ENCODE measurements at regions not wholly inside any gene's neighbourhood (a gene's known extent, or its start where the extent isn't known, plus 50 kb on each side); places are given as distances from the start of the nearest gene placed in this dataset.
A peak's percentile ranks its signal among the peaks of the same experiment; 100 is the strongest.

GRCh38 chr6:80639181-80639629, 532.7 kb downstream of the BCKDHB start:
- H3K27me3 ChIP-seq (ENCODE audit: control insufficient read depth, insufficient read depth, low read length) = no peaks in the 10 kb centered on the region
- peaks cover 28% of the 10 kb centered on the region for H3K4me1 ChIP-seq (ENCODE audit: control insufficient read depth, insufficient read depth, low read length)
- no peak overlapping the region for H3K4me3 ChIP-seq (ENCODE audit: low read length)
- no peaks in the 10 kb centered on the region for H3K9me3 ChIP-seq (replicated peaks; ENCODE audit: low read length)
- H3K9ac ChIP-seq (ENCODE audit: low read depth, low read length) = peak overlapping the region; percentile 41
- peak overlapping the region; percentile 37 for H3K4me2 ChIP-seq (ENCODE audit: low read length)
- H3K36me3 ChIP-seq (ENCODE audit: insufficient read depth, low read length) = no peaks in the 10 kb centered on the region

GRCh38 chr6:80638213-80639055, 532.0 kb downstream of the BCKDHB start:
- peak overlapping the region; percentile 37 for H3K4me2 ChIP-seq (ENCODE audit: low read length)
- H3K27me3 ChIP-seq (ENCODE audit: control insufficient read depth, insufficient read depth, low read length) = no peaks in the 10 kb centered on the region
- no peak overlapping the region for H3K4me3 ChIP-seq (ENCODE audit: low read length)
- H3K4me1 ChIP-seq (ENCODE audit: control insufficient read depth, insufficient read depth, low read length) = peaks cover 28% of the 10 kb centered on the region
- H3K9ac ChIP-seq (ENCODE audit: low read depth, low read length) = peak overlapping the region; percentile 41
- H3K9me3 ChIP-seq (replicated peaks; ENCODE audit: low read length) = no peaks in the 10 kb centered on the region
- H3K36me3 ChIP-seq (ENCODE audit: insufficient read depth, low read length) = no peaks in the 10 kb centered on the region

GRCh38 chr6:80637312-80637711, 530.8 kb downstream of the BCKDHB start:
- Histone ChIP-seq H3K9ac (ENCODE audit: low read depth, low read length) (no peak overlapping the region), H3K27me3 (ENCODE audit: control insufficient read depth, insufficient read depth, low read length) (no peaks in the 10 kb centered on the region), H3K4me1 (ENCODE audit: control insufficient read depth, insufficient read depth, low read length) (peaks cover 24% of the 10 kb centered on the region), H3K4me3 (ENCODE audit: low read length) (no peak overlapping the region), H3K36me3 (ENCODE audit: insufficient read depth, low read length) (no peaks in the 10 kb centered on the region), H3K9me3 (replicated peaks; ENCODE audit: low read length) (no peaks in the 10 kb centered on the region), H3K4me2 (ENCODE audit: low read length) (no peak overlapping the region)

- Histone ChIP-seq H3K9me3 (replicated peaks; ENCODE audit: low read length) (no peaks in the 10 kb centered on the region), H3K4me3 (ENCODE audit: low read length) (no peak overlapping the region), H3K4me1 (ENCODE audit: control insufficient read depth, insufficient read depth, low read length) (peaks cover 18% of the 10 kb centered on the region), H3K27me3 (ENCODE audit: control insufficient read depth, insufficient read depth, low read length) (no peaks in the 10 kb centered on the region), H3K4me2 (ENCODE audit: low read length) (no peak overlapping the region), H3K9ac (ENCODE audit: low read depth, low read length) (no peak overlapping the region), H3K36me3 (ENCODE audit: insufficient read depth, low read length) (no peaks in the 10 kb centered on the region)
Measured at GRCh38 chr6:80636689-80637088, 530.2 kb downstream of the BCKDHB start.

GRCh38 chr6:80633412-80633811, 526.9 kb downstream of the BCKDHB start:
- H3K36me3 ChIP-seq (ENCODE audit: insufficient read depth, low read length) = no peaks in the 10 kb centered on the region
- no peak overlapping the region for H3K4me3 ChIP-seq (ENCODE audit: low read length)

GRCh38 chr6:80625405-80625804, 518.9 kb downstream of the BCKDHB start:
- Histone ChIP-seq H3K36me3 (ENCODE audit: insufficient read depth, low read length) (no peaks in the 10 kb centered on the region), H3K4me3 (ENCODE audit: low read length) (no peak overlapping the region), H3K4me1 (ENCODE audit: control insufficient read depth, insufficient read depth, low read length) (no peaks in the 10 kb centered on the region), H3K27me3 (ENCODE audit: control insufficient read depth, insufficient read depth, low read length) (no peaks in the 10 kb centered on the region), H3K9ac (ENCODE audit: low read depth, low read length) (no peak overlapping the region), H3K4me2 (ENCODE audit: low read length) (no peak overlapping the region), H3K9me3 (replicated peaks; ENCODE audit: low read length) (no peaks in the 10 kb centered on the region)

More at GRCh38 chr6:80633412-80633811, 526.9 kb downstream of the BCKDHB start:
- Histone ChIP-seq H3K9ac (ENCODE audit: low read depth, low read length) (no peak overlapping the region), H3K4me2 (ENCODE audit: low read length) (no peak overlapping the region), H3K4me1 (ENCODE audit: control insufficient read depth, insufficient read depth, low read length) (peaks cover 10% of the 10 kb centered on the region), H3K27me3 (ENCODE audit: control insufficient read depth, insufficient read depth, low read length) (no peaks in the 10 kb centered on the region), H3K9me3 (replicated peaks; ENCODE audit: low read length) (peaks cover 3% of the 10 kb centered on the region)

GRCh38 chr6:80623066-80623815, 516.8 kb downstream of the BCKDHB start:
- Histone ChIP-seq H3K27me3 (ENCODE audit: control insufficient read depth, insufficient read depth, low read length) (no peaks in the 10 kb centered on the region), H3K9ac (ENCODE audit: low read depth, low read length) (no peak overlapping the region), H3K9me3 (replicated peaks; ENCODE audit: low read length) (no peaks in the 10 kb centered on the region), H3K4me2 (ENCODE audit: low read length) (no peak overlapping the region), H3K36me3 (ENCODE audit: insufficient read depth, low read length) (no peaks in the 10 kb centered on the region), H3K4me3 (ENCODE audit: low read length) (no peak overlapping the region), H3K4me1 (ENCODE audit: control insufficient read depth, insufficient read depth, low read length) (peaks cover 6% of the 10 kb centered on the region)

- H3K36me3 ChIP-seq (ENCODE audit: insufficient read depth, low read length) = no peaks in the 10 kb centered on the region
- H3K9ac ChIP-seq (ENCODE audit: low read depth, low read length) = no peak overlapping the region
- no peak overlapping the region for H3K4me2 ChIP-seq (ENCODE audit: low read length)
- H3K4me3 ChIP-seq (ENCODE audit: low read length) = no peak overlapping the region
- peaks cover 6% of the 10 kb centered on the region for H3K4me1 ChIP-seq (ENCODE audit: control insufficient read depth, insufficient read depth, low read length)
- no peaks in the 10 kb centered on the region for H3K9me3 ChIP-seq (replicated peaks; ENCODE audit: low read length)
- no peaks in the 10 kb centered on the region for H3K27me3 ChIP-seq (ENCODE audit: control insufficient read depth, insufficient read depth, low read length)
Measured at GRCh38 chr6:80622641-80623040, 516.2 kb downstream of the BCKDHB start.

GRCh38 chr6:80618953-80619352, 512.5 kb downstream of the BCKDHB start:
- Histone ChIP-seq H3K4me3 (ENCODE audit: low read length) (no peak overlapping the region), H3K9me3 (replicated peaks; ENCODE audit: low read length) (no peaks in the 10 kb centered on the region), H3K4me2 (ENCODE audit: low read length) (no peak overlapping the region), H3K9ac (ENCODE audit: low read depth, low read length) (no peak overlapping the region), H3K36me3 (ENCODE audit: insufficient read depth, low read length) (no peaks in the 10 kb centered on the region), H3K4me1 (ENCODE audit: control insufficient read depth, insufficient read depth, low read length) (peaks cover 6% of the 10 kb centered on the region), H3K27me3 (ENCODE audit: control insufficient read depth, insufficient read depth, low read length) (no peaks in the 10 kb centered on the region)

GRCh38 chr6:80610846-80611245, 504.4 kb downstream of the BCKDHB start:
- Histone ChIP-seq H3K4me3 (ENCODE audit: low read length) (no peak overlapping the region), H3K36me3 (ENCODE audit: insufficient read depth, low read length) (no peaks in the 10 kb centered on the region), H3K9ac (ENCODE audit: low read depth, low read length) (peak overlapping the region; percentile 24), H3K9me3 (replicated peaks; ENCODE audit: low read length) (no peaks in the 10 kb centered on the region), H3K4me2 (ENCODE audit: low read length) (no peak overlapping the region), H3K4me1 (ENCODE audit: control insufficient read depth, insufficient read depth, low read length) (peaks cover 42% of the 10 kb centered on the region), H3K27me3 (ENCODE audit: control insufficient read depth, insufficient read depth, low read length) (no peaks in the 10 kb centered on the region)

- no peaks in the 10 kb centered on the region for H3K27me3 ChIP-seq (ENCODE audit: control insufficient read depth, insufficient read depth, low read length)
- H3K4me3 ChIP-seq (ENCODE audit: low read length) = no peak overlapping the region
- H3K4me1 ChIP-seq (ENCODE audit: control insufficient read depth, insufficient read depth, low read length) = peaks cover 48% of the 10 kb centered on the region
- H3K4me2 ChIP-seq (ENCODE audit: low read length) = peak overlapping the region; percentile 41
- H3K9me3 ChIP-seq (replicated peaks; ENCODE audit: low read length) = no peaks in the 10 kb centered on the region
- H3K36me3 ChIP-seq (ENCODE audit: insufficient read depth, low read length) = no peaks in the 10 kb centered on the region
- H3K9ac ChIP-seq (ENCODE audit: low read depth, low read length) = peak overlapping the region; percentile 69
Measured at GRCh38 chr6:80608881-80609280, 502.4 kb downstream of the BCKDHB start.
